ENCODE measurements at regions not wholly inside any gene's neighbourhood (a gene's known extent, or its start where the extent isn't known, plus 50 kb on each side); places are given as distances from the start of the nearest gene placed in this dataset.

- no peaks in the 10 kb centered on the region for H3K36me3 ChIP-seq (ENCODE audit: control insufficient read depth, insufficient read depth, low read length)
- POLR2A ChIA-PET: no interaction called here
- CTCF ChIA-PET: interaction anchor here (0.5 to 2.8 kb wide), 2 partner anchors 18 to 160 kb away, joined by 4 to 7 read pairs; no protein-coding TSS in a partner anchor
- no peaks in the 10 kb centered on the region for H3K27me3 ChIP-seq (ENCODE audit: control insufficient read depth, insufficient read depth, low read length)
- no peak for DNase-seq (ENCODE audit: low read depth)
- no peak overlapping the region for H3K4me3 ChIP-seq (ENCODE audit: low read depth, low read length)
- TF ChIP-seq CTCF (IDR thresholded peaks at IDR 0.05; ENCODE audit: insufficient read depth, low read depth, low read length): no peak
Measured at GRCh38 chrX:68928401-68928800, 99.6 kb downstream of the EFNB1 start.

- Histone ChIP-seq H3K4me3 (ENCODE audit: low read depth, low read length) (no peak overlapping the region), H3K36me3 (ENCODE audit: control insufficient read depth, insufficient read depth, low read length) (no peaks in the 10 kb centered on the region), H3K27me3 (ENCODE audit: control insufficient read depth, insufficient read depth, low read length) (no peaks in the 10 kb centered on the region)
- ChIA-PET POLR2A (no interaction called here), CTCF (no interaction called here)
- no peak for TF ChIP-seq CTCF (IDR thresholded peaks at IDR 0.05; ENCODE audit: insufficient read depth, low read depth, low read length)
- DNase-seq (ENCODE audit: low read depth): no peak
Measured at GRCh38 chrX:68927178-68927577, 98.4 kb downstream of the EFNB1 start.

- Histone ChIP-seq H3K4me3 (ENCODE audit: low read depth, low read length) (no peak overlapping the region), H3K36me3 (ENCODE audit: control insufficient read depth, insufficient read depth, low read length) (no peaks in the 10 kb centered on the region), H3K27me3 (ENCODE audit: control insufficient read depth, insufficient read depth, low read length) (no peaks in the 10 kb centered on the region)
- CTCF ChIA-PET: no interaction called here
- TF ChIP-seq CTCF (IDR thresholded peaks at IDR 0.05; ENCODE audit: insufficient read depth, low read depth, low read length): no peak
- DNase-seq (ENCODE audit: low read depth): no peak
- POLR2A ChIA-PET: no interaction called here
Measured at GRCh38 chrX:68923147-68923546, 94.3 kb downstream of the EFNB1 start.

GRCh38 chrX:68922013-68922412, 93.2 kb downstream of the EFNB1 start:
- no peak overlapping the region for H3K4me3 ChIP-seq (ENCODE audit: low read depth, low read length)
- no peak for TF ChIP-seq CTCF (IDR thresholded peaks at IDR 0.05; ENCODE audit: insufficient read depth, low read depth, low read length)
- H3K36me3 ChIP-seq (ENCODE audit: control insufficient read depth, insufficient read depth, low read length): no peaks in the 10 kb centered on the region
- CTCF ChIA-PET: no interaction called here
- no peak for DNase-seq (ENCODE audit: low read depth)
- POLR2A ChIA-PET: no interaction called here
- no peaks in the 10 kb centered on the region for H3K27me3 ChIP-seq (ENCODE audit: control insufficient read depth, insufficient read depth, low read length)

GRCh38 chrX:68920561-68920960, 91.7 kb downstream of the EFNB1 start:
- DNase-seq (ENCODE audit: low read depth): no peak
- TF ChIP-seq CTCF (IDR thresholded peaks at IDR 0.05; ENCODE audit: insufficient read depth, low read depth, low read length): no peak
- Histone ChIP-seq H3K4me3 (ENCODE audit: low read depth, low read length) (no peak overlapping the region), H3K36me3 (ENCODE audit: control insufficient read depth, insufficient read depth, low read length) (no peaks in the 10 kb centered on the region), H3K27me3 (ENCODE audit: control insufficient read depth, insufficient read depth, low read length) (no peaks in the 10 kb centered on the region)
- POLR2A ChIA-PET: no interaction called here
- CTCF ChIA-PET: interaction anchor here (0.8 kb wide), 1 partner anchor 25 kb away, joined by 3 read pairs; no protein-coding TSS in a partner anchor

All from BJ (cell line).